GM20431 (cell line): ENCODE measurements at regions not wholly inside any gene's neighbourhood (a gene's known extent, or its start where the extent isn't known, plus 50 kb on each side); places are given as distances from the start of the nearest gene placed in this dataset.
"Not testable (repeated sequence)": the region's sequence is repeated elsewhere in the genome, so short reads cannot be mapped to it uniquely, and the experiment has no call there.

Experiments
- in situ Hi-C: fragments of 300-500 bp; cut with MseI, MboI; formaldehyde crosslinking; loops from one replicate; pipeline ENCODE4 v1.15.0; 2020; ENCODE audit warnings: low sequenced_read_pairs; ENCODE audit not compliant: unreplicated experiment

DNA sequence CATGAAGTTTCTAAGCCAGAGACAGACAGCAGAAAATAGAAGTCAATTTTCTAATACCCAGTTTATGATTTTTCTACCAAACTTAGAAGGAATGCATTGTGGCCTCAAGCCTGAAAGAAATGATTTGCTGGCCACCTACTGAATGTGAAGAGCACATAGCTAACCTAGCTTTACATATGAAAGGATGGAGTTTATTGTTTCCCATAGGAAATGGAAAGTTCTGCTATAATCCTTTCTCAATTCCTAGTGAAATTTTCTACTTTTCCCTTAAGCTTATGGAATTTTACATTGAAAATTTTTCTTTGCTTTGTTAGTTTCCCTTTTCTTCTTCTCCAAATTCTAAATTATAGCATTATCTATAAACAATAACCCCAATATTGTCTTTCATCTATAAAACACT lies 110.1 kb downstream of the TMEM167A start:
- in situ Hi-C loops: no loop called here

DNA sequence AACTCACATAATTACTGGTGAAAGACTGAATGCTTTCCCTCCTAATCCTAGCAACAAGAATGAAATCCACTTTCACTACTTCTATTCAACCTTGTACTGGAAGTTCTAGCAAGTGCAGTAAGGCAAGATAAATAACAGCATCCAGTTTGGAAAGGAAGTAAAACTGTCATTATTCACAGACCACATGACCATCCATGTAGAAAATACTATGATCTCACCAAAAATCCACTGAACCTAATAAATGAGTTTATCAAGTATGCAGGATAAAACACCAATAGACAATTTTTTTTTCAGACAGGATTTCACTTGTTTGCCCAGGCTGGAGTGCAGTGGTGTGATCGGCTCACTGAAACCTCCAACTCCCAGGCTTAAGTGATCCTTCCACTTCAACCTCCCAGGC lies 117.7 kb downstream of the TMEM167A start:
- in situ Hi-C loops: no loop called here

DNA sequence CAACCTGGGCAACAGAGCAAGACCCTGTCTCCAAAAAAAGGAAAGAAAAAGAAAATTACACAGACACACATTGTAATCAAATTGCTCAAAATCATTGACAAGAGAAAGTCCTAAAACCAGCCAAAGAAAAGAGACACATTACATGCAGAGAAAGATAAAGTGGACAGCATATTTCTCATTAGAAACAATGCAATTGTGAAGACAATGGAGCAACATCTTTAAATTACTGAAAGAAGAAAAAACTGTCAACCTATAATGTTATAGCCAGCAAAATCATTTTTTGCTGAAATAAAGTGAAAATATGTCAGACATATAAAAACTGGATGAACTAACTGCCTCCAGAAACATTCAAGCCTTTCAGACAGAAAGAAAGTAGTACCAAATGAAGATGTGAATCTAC lies 120.6 kb downstream of the TMEM167A start:
- in situ Hi-C loops: no loop called here

DNA sequence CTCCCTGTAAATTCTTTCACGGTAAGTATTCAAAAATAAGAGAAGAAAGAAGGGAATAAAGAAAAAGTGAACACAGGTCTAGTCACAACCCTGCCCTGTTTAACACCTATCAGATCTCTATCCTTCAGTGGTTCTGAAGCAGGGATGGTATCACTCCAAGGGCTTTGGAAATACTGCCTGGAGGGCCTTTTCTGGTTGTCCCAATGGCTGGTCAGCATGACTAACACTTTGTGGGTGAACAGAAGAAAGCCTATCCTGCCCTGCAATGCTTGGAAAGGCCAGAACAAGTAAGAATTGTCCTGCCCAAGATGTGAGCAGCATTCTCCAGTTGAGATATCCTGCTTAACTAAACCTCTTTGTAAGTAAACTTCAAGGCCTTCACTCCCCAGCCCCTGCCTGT lies 124.9 kb downstream of the TMEM167A start:
- in situ Hi-C loops: no loop called here

DNA sequence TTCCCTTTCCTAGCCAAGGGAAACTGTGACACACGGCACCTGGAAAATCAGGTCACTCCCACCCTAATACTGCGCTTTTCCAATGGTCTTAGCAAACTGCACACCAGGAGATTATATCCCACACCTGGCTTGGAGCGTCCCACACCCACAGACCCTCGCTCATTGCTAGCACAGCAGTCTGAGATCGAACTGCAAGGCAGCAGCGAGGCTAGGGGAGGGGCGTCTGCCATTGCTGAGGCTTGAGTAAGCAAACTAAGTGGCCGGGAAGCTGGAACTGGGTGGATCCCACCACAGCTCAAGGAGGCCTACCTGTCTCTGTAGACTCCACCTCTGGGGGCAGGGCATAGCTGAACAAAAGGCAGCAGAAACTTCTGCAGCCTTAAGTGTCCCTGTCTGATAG lies 132.9 kb downstream of the TMEM167A start:
- in situ Hi-C loops: not testable (repeated sequence)

DNA sequence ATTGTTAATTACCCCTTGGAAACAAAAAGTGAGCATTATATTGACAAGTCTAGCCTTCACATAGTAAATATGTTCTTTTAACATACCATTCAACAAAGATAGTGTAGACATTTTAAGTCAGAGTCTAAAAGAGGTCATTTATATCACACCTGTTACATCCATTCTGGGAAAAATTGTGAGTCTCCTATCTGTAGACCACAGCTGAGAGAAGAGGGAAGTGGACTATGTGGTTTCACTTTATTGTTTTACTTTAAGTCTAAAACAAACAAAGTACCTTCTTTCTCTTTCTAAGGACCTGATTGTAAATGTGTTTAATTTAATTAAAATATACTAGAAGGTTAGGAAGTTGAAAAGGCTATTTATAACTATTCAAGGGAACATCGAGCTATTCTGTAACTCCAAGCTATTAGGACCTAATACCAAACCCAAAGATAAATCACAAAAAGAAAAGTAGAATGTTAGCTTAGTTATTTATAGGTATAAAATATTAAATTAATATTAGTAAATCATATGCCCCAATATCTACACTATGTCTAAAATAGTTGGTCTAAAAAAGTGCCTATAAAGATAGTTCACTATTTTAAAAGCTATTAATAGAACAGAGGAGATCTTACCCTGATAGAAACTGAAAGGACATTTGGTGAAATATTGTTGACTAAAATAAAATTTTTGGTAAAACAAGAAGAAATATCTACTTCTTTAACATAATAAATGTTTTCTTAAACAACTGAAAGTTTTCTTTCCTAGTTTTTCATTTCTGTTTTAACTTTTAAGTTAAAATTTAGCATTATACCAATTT lies 134.9 kb downstream of the TMEM167A start:
- in situ Hi-C loops: no loop called here

DNA sequence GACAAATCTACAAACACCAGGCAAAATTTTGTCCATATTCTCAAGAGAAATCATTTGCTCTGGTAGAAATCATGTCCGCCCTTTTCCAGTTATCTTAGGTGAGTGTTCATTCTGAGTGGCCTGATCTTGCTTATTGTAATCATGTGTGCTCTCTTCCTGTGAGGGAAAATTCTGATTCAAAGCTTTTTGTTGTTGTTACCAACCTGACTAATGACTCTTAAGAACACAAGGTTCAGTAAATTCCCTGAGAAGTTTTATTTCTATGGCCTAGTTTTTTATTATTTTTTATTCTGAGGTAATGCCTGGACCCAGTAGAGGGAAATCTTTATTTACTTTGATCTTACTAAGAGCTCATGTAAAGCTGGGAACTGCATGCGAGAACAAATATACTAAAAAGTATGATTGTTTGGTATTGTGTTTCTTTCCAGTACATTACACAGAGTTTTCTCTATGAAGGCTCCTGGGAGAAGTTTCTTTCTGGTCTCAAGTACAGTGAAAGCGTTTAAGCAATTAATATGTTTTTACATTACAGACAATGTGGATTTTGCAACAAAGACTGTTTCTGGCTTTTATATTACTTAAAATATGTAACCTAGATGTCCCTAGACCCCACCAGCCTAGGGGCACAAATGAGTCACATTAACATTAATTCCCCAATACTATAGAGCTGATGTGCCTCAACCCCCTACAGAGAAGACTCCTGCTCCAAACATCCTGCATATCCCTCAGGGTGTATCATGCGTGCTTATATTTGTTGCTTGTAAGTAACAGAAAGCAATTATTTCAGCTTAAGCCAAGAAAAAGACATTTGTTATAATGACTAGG lies 138.1 kb downstream of the TMEM167A start:
- in situ Hi-C loops: no loop called here

DNA sequence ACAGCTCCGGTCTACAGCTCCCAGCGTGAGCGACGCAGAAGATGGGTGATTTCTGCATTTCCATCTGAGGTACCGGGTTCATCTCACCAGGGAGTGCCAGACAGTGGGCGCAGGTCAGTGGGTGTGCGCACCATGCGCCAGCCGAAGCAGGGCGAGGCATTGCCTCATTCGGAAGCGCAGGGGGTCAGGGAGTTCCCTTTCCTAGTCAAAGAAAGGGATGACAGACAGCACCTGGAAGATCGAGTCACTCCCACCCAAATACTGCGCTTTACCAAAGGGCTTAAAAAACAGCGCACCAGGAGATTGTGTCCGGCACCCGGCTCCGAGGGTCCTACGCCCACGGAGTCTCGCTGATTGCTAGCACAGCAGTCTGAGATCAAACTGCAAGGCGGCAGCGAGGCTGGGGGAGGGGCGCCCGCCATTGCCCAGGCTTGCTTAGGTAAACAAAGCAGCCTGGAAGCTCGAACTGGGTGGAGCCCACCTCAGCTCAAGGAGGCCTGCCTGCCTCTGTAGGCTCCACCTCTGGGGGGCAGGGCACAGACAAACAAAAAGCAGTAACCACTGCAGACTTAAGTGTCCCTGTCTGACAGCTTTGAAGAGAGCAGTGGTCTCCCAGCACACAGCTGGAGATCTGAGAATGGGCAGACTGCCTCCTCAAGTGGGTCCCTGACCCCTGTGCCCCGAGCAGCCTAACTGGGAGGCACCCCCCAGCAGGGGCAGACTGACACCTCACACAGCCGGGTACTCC lies 144.5 kb downstream of the TMEM167A start:
- in situ Hi-C loops: not testable (repeated sequence)

DNA sequence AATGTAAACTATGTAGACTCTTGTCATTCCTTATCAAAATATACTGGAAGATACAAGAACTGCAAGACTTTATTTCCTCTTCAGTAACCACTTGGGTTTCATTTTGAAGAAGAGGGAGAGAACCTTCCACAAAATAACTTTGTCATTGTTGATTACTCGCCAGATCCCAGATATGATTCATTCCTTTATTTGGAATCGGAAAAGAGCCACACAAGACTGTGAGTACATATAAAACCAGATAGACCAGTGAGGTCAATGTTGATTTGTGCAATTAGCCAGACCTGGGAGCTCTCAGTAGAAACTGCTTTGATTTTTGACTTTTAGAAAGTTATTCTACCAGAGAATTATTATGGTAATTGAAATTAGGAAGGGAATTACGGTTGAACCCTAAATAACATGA lies 146.1 kb downstream of the TMEM167A start:
- in situ Hi-C loops: no loop called here

DNA sequence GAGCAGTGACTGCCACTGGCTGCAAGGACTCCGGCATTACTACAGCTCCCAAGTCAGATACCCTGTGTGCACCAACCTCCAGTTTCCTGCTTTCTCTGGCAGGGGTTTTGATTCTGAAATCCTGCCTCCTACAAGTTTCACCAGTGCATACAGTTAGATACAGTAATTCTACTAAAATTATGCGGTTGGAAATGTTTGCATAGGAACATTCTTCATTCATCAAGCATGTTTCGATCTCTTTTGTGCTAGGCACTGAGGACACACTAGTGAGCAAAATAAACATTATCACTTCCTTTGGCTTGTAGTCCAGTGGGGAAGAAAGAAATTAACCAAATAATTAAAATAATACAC lies 152.2 kb downstream of the TMEM167A start:
- in situ Hi-C loops: no loop called here

DNA sequence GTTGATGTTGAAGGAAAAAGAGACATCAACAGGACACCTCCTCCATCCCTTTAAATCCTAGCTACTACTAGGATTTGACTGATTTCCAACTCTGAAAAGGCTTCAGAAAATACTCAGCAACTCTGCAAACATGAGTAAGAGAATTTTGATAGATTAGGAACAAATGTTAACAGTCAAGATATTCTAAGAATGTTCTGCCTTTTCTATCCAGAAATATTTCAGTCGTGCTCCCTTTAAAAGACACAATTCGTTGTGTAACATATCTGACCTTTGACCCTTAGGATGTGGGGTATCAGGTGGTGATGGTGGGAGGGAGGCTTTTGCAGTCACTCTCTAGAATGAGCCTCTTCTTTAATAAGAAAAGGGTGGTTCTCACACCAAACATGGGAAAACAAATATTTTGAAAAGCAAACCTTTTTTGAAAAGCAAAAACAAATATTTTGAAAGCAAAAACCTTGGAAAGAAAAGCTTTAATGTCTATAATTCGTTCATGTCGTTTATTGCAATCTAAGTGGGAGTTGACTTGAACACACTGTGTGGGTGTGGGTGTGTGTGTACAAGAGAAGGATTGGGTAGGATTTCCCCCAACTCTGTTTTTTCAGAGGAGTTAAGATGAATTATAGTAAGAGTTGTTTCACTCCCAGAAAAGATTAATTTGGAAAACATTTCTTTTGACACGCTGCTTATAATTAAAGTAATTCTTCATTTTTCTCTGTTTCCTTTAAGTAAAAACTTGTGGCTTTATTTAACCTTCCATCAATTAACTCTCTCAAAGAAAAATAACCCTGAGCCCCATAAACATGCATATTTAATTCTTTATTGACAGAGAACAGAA lies 152.8 kb downstream of the TMEM167A start:
- in situ Hi-C loops: no loop called here

DNA sequence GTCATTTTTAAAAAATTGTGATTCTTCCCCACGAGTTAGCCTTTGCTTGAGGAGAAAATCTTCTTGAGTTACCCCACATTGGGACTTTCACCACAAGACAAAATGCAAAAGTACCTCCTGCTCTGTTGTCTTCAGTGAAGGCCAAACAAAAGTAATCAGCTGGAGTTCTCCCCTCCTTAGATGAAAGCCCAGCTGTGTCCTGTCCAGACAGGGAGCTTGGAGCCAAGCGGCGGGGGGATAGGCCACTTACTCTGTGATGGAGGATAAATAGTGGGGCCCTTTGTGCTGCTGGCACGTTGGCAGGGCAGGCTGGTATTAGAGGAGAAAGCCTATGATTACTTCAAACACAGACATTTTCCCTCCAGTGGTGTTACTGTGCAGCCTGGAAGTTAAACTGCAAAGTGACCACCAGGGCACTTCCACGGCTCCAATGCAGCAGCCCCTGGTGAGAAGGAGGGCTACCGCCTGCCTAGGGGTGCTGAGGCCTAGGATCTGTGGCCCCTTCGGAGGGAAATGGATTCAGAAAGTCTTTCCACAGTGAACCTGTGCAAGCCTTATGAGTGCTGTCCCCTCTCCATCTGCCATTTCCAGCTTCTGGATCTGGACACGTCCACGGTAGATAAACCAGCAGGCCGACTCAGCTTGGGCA lies 155.0 kb downstream of the TMEM167A start:
- in situ Hi-C loops: no loop called here

DNA sequence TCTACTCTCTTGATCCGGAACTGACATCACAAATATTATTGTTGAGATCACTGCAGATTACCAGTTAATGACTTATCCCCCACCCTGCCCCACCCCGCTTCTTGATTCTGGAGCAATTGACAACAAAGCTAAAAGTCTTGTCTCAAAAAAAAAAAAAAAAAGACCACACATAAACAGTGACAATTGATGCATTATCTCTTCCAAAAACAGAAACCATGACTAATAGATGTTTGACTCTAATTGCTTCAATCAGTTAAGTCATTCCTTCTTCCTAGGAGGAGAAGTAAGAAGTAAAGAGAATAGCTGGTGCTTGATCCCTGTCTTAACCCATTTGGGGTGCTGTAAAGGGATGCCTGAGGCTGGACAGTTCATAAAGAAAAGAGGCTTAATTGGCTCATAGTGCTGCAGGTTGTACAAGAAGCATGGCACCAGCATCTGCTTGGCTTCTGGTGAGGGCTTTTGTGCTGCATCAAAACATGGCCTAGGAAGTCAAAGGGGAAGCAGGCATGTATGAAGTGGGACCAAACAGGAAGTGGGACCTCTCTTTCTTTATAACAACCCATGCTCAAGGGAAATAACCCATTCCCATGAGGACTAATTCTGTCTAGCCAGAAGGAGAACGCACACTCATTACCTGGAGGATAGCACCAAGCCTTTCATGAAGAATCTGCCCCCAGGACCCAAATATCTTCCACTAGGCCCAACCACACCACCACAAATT lies 158.7 kb downstream of the TMEM167A start:
- in situ Hi-C loops: no loop called here

DNA sequence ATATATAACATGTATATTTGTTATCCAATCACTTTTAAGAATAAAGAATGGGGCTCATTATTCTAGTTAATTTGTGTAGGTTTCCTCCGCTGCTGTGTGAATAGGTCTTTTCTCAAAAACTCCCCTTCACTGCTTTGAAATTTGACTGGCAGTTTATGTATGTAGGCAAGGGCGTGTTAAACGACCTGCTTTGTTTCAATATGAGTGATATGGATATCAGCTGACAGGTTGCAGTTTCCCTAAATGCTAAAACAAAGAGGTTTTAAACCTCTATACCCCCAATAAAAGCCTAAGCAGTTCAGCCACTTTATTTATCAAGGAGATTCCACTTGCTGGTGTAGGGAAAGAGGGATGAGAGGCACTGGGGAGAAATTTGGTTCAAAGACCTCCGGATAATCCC lies 159.6 kb downstream of the TMEM167A start:
- in situ Hi-C loops: no loop called here

DNA sequence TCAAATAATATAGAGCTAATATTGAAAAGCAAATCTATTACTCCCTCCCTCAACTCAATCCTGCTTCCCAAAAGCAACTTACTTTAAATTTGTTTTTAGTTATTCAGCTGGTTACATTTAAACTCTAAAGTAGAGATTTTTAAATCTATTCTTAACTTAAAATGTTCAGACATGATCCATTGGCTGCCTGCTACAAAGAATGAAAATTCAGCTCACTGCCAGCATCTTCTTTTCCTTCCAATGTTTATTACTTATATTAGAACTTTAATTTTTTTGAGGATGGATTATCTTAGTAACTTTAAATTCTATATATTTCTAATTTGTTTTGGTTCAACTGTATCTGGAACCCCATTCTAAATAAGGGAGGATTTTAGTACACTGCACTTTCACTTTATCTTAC lies 163.2 kb downstream of the TMEM167A start:
- in situ Hi-C loops: no loop called here

DNA sequence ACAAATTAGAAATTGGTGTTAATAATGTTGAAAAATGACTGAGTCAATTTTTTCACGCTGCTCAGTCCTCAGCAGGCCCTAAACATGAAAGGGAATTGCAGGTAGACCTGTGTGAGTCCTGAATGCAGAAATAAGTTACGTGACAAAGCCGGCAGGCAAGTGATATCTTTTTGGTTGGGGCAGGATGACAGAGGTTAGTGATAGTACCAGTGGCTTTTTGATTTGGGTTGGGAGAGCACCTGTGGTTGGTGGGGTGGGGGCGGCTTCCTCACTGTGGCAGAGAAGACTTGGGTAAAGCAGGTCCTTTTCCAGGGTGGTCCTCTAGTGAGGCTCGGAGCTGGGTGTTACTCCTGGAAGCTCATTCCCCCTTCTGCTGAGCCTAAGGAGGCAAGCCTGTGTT lies 164.7 kb downstream of the TMEM167A start:
- in situ Hi-C loops: no loop called here

DNA sequence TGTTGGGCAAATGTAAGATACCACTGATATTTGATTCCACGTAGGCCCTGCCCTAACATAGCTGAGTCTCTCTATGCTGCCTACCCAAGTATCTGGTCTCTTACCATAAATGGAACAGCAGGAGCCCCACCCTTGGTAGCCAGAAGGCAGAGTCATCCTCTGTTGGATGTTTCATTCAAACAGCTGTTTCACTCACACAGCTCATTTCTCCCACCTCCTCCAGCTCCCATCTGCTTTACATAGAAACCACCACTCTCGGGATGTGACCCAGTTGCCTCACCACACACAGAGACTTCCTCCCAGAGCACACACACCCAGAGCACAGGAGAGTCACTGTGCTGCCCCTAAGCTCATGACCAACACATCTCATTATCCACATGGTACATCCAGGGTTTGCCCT lies 165.3 kb downstream of the TMEM167A start:
- in situ Hi-C loops: no loop called here

DNA sequence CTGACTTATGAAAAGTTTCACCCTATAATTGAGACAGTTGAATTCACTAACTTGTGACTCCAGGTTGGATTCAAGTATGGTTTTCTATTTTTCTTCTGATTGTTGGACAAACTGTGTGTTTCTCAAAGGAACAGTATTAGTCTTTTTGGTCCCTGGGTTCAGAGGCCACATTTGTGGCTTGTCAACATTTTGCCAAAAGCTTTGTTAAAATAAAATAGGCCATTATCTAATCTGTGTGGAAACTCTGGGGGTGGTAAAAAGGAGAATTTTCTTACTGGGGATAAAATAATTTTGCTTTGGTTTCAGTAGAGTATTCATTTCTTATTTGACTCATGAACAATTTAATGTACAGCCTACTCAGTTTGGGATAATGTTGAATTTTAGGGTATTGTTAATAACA lies 166.3 kb downstream of the TMEM167A start:
- in situ Hi-C loops: no loop called here

DNA sequence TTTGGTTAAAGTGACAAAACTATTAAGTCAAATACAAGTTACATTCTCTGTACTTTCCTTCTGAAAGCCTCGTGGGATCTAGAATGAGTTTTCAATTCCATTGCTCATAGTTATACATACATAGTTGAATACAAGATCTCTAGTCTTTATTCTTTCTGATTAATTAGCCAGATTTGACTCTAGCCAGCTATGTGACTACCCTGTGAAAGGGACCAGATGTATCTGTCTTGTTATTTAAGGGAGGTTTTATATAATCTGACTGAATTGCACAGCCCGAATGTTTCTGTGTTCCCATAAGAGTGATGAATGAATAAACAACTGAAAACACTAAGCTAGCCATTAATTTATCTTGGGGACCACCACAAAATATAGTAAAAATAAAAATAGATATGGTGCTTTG lies 166.7 kb downstream of the TMEM167A start:
- in situ Hi-C loops: no loop called here
